ENCODE measurements at regions not wholly inside any gene's neighbourhood (a gene's known extent, or its start where the extent isn't known, plus 50 kb on each side); places are given as distances from the start of the nearest gene placed in this dataset.

GRCh38 chr16:79271583-79271982 is 329.0 kb downstream of the MAF start:
- H2AFZ ChIP-seq (ENCODE audit: low read depth, low read length, poor library complexity, severe bottlenecking): no peak overlapping the region
- intact Hi-C loops (cut with micrococcal nuclease): no loop called here
- H3K36me3 ChIP-seq (ENCODE audit: control insufficient read depth in 1 of 2, insufficient read depth in 2 of 2, low read length in 2 of 2): no peaks in the 10 kb centered on the region
- H3K27me3 ChIP-seq (ENCODE audit: insufficient read depth, low read length): no peaks in the 10 kb centered on the region
- H4K20me1 ChIP-seq (ENCODE audit: insufficient read depth): no peaks in the 10 kb centered on the region
- no peak for DNase-seq (ENCODE audit: low read depth, low spot score)
- H3K4me1 ChIP-seq (ENCODE audit: control insufficient read depth in 1 of 2, insufficient read depth in 2 of 2, low read length in 2 of 2): no peaks in the 10 kb centered on the region
- no TSS peak for BruUV-seq (replicated peaks)
- ATAC-seq: no peak
- no peaks in the 10 kb centered on the region for H3K9me2 ChIP-seq (ENCODE audit: insufficient read depth)
- no peak overlapping the region for H3K27ac ChIP-seq (ENCODE audit: low read depth, low read length)
- ChIA-PET RAD21 (ENCODE audit: low non-redundant PET in 1 of 2, low total read pairs in 2 of 2, uncharacterized antibody in 2 of 2, unreplicated experiment in 2 of 2) (no interaction called here), CTCF (no interaction called here), POLR2A (no interaction called here)
- no peak overlapping the region for H3K9ac ChIP-seq (ENCODE audit: low read length)
- peaks cover 0 to 9% of the 10 kb centered on the region in 2 experiments; a peak in 2 of 4 replicates for H3K9me3 ChIP-seq (ENCODE audit: control insufficient read depth in 1 of 2, insufficient read depth in 1 of 2, low read depth in 1 of 2, low read length in 2 of 2)
- no peaks in the 10 kb centered on the region for H3K79me2 ChIP-seq (ENCODE audit: insufficient read depth, low read length)
- H3K4me3 ChIP-seq (replicated peaks in 1 of 2; ENCODE audit: low read depth in 1 of 2, low read length in 2 of 2): no peak overlapping the region
- H3K4me2 ChIP-seq (ENCODE audit: low read length): no peak overlapping the region
- TF ChIP-seq SIN3A (IDR thresholded peaks at IDR 0.05; ENCODE audit: low read depth) (no peak), ZFX (IDR thresholded peaks at IDR 0.05) (no peak), EZH2phosphoT487 (IDR thresholded peaks at IDR 0.05; ENCODE audit: borderline replicate concordance) (no peak), ATF3 (IDR thresholded peaks at IDR 0.05) (no peak), CTCF (IDR thresholded peaks at IDR 0.05 in 2 of 3, conservative IDR thresholded peaks at IDR 0.05 in 1 of 3; ENCODE audit: borderline replicate concordance in 1 of 3, insufficient read depth in 1 of 3, low read depth in 2 of 3, low read length in 2 of 3) (no peak), POLR2AphosphoS5 (IDR thresholded peaks at IDR 0.05; ENCODE audit: low read depth, low read length) (no peak), ZNF274 (IDR thresholded peaks at IDR 0.05; ENCODE audit: low read depth, low read length) (no peak), RAD21 (IDR thresholded peaks at IDR 0.05; ENCODE audit: low read depth) (no peak)
- TF ChIP-seq, protein P1, sequence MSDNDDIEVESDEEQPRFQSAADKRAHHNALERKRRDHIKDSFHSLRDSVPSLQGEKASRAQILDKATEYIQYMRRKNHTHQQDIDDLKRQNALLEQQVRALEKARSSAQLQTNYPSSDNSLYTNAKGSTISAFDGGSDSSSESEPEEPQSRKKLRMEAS (IDR thresholded peaks at IDR 0.05): no peak
